PFSK-1 (cell line): ENCODE measurements at regions not wholly inside any gene's neighbourhood (a gene's known extent, or its start where the extent isn't known, plus 50 kb on each side); places are given as distances from the start of the nearest gene placed in this dataset.

Experiments
- FOXP2 ChIP-seq: optimal IDR thresholded peaks from 2 replicates; pipeline ENCODE3; 2011; ENCODE audit warnings: borderline replicate concordance, control low read depth, inconsistent platforms; ENCODE audit not compliant: insufficient read depth; ENCODE audit errors: extremely low read length, extremely low read depth
- POLR2AphosphoS5 ChIP-seq: IDR thresholded peaks from 2 replicates; pipeline ENCODE4 v1.6.1; 2012; ENCODE audit warnings: low read depth, mild to moderate bottlenecking, control low read depth, low read length, moderate library complexity
- REST ChIP-seq, 2 experiments: IDR thresholded peaks; 2 replicates each; pipeline versions ENCODE4 v1.6.1 to v1.8.0; 2011 to 2012; ENCODE audit warnings: low read depth in 2 of 2, low read length in 2 of 2, control low read depth in 1 of 2, inconsistent platforms in 1 of 2, mild to moderate bottlenecking in 1 of 2, moderate library complexity in 1 of 2; ENCODE audit not compliant: insufficient read depth in 1 of 2
- SIN3A ChIP-seq: IDR thresholded peaks from 2 replicates; pipeline ENCODE4 v1.6.1; 2012; ENCODE audit warnings: mild to moderate bottlenecking, low read length, moderate library complexity, borderline replicate concordance; ENCODE audit not compliant: insufficient read depth
- TAF1 ChIP-seq: IDR thresholded peaks from 2 replicates; pipeline ENCODE4 v1.6.1; 2012; ENCODE audit warnings: low read length, control low read depth, borderline replicate concordance; ENCODE audit not compliant: insufficient read depth

GRCh38 chr3:65101450-65101849, 413.6 kb upstream of the ADAMTS9 start:
- no peak for TF ChIP-seq POLR2AphosphoS5
- TF ChIP-seq REST (IDR thresholded peaks at IDR 0.05; ENCODE audit: insufficient read depth in 1 of 2, low read depth in 2 of 2, low read length in 2 of 2): no peak
- TF ChIP-seq FOXP2: no peak
- TF ChIP-seq SIN3A: no peak
- no peak for TF ChIP-seq TAF1

- TF ChIP-seq TAF1 (no peak), REST (IDR thresholded peaks at IDR 0.05; ENCODE audit: insufficient read depth in 1 of 2, low read depth in 2 of 2, low read length in 2 of 2) (no peak), SIN3A (no peak), FOXP2 (no peak), POLR2AphosphoS5 (no peak)
These were observed 410.6 kb upstream of the ADAMTS9 start for GRCh38 chr3:65098400-65098799.

GRCh38 chr3:65096110-65096745, 408.4 kb upstream of the ADAMTS9 start:
- no peak for TF ChIP-seq REST (IDR thresholded peaks at IDR 0.05; ENCODE audit: insufficient read depth in 1 of 2, low read depth in 2 of 2, low read length in 2 of 2)
- no peak for TF ChIP-seq TAF1
- TF ChIP-seq FOXP2: no peak
- no peak for TF ChIP-seq POLR2AphosphoS5
- TF ChIP-seq SIN3A: no peak

GRCh38 chr3:65094723-65095122, 406.9 kb upstream of the ADAMTS9 start:
- TF ChIP-seq FOXP2 (no peak), SIN3A (no peak), POLR2AphosphoS5 (no peak), TAF1 (no peak), REST (IDR thresholded peaks at IDR 0.05; ENCODE audit: insufficient read depth in 1 of 2, low read depth in 2 of 2, low read length in 2 of 2) (no peak)

- TF ChIP-seq FOXP2 (no peak), TAF1 (no peak), SIN3A (no peak), POLR2AphosphoS5 (no peak), REST (IDR thresholded peaks at IDR 0.05; ENCODE audit: insufficient read depth in 1 of 2, low read depth in 2 of 2, low read length in 2 of 2) (no peak)
These were observed 405.8 kb upstream of the ADAMTS9 start for GRCh38 chr3:65093641-65094040.
